Heart left ventricle (tissue), 16 donors: ENCODE measurements at regions not wholly inside any gene's neighbourhood (a gene's known extent, or its start where the extent isn't known, plus 50 kb on each side); places are given as distances from the start of the nearest gene placed in this dataset.

Source experiments
- ATAC-seq, 4 donors: fragments of 200-7000 bp; cut with Tn5 transposase; one replicate each; pipeline ENCODE4 v1.9.1; 2020 to 2022; ENCODE audit warnings: moderate library complexity in 4 of 4, mild to moderate bottlenecking in 3 of 4, moderate number of reproducible peaks in 1 of 4
- DNase-seq, 5 donors: peaks; one replicate each; pipeline ENCODE4 v3.0.0-alpha.2; 2020
- H3K27ac ChIP-seq, 12 donors: fragments of 200-600 bp; sonication (generic) in 4 of 12; one replicate each; pipeline versions ENCODE4 v1.5.0 to v1.8.0; 2016 to 2022; ENCODE audit warnings: mild to moderate bottlenecking in 2 of 12
- H3K27me3 ChIP-seq, 9 donors: fragments of 200-600 bp; sonication (generic) in 2 of 9; one replicate each; pipeline versions ENCODE4 v1.5.1 to v1.8.0; 2016 to 2022; ENCODE audit warnings: mild to moderate bottlenecking in 3 of 9
- H3K36me3 ChIP-seq, 9 donors: fragments of 200-600 bp; sonication (generic) in 2 of 9; one replicate each; pipeline versions ENCODE4 v1.5.0 to v1.8.0; 2018 to 2022; ENCODE audit warnings: mild to moderate bottlenecking in 2 of 9
- H3K4me1 ChIP-seq, 12 donors: fragments of 200-600 bp; sonication (generic) in 4 of 12; one replicate each; pipeline versions ENCODE4 v1.5.0 to v1.8.0; 2016 to 2022; ENCODE audit warnings: mild to moderate bottlenecking in 3 of 12
- H3K4me3 ChIP-seq, 12 donors: fragments of 200-600 bp; sonication (generic) in 4 of 12; one replicate each; pipeline versions ENCODE4 v1.5.0 to v1.8.0; 2017 to 2022; ENCODE audit warnings: mild to moderate bottlenecking in 9 of 12, moderate library complexity in 4 of 12
- H3K9me3 ChIP-seq, 12 donors: fragments of 200-600 bp; sonication (generic) in 4 of 12; one replicate each; pipeline versions ENCODE4 v1.5.0 to v1.8.0; 2016 to 2022; ENCODE audit warnings: mild to moderate bottlenecking in 1 of 12
- CTCF ChIP-seq, 12 donors: fragments of 200-600 bp; sonication (generic) in 4 of 12; IDR thresholded peaks; one replicate each; pipeline versions ENCODE4 v1.5.0 to v1.8.0; 2018 to 2022; ENCODE audit warnings: antibody characterized with exemption in 12 of 12, mild to moderate bottlenecking in 5 of 12
- POLR2A ChIP-seq, 2 donors: fragments of 450-650 bp; IDR thresholded peaks; one replicate each; pipeline ENCODE4 v1.6.1; 2017; ENCODE audit warnings: antibody characterized with exemption in 2 of 2, mild to moderate bottlenecking in 2 of 2, moderate library complexity in 2 of 2
- WGBS, 4 donors: extraction: QIAGEN DNeasy Blood & Tissue Kit in 2 of 4; methylation state at CpG; one replicate each; pipeline versions ENCODE4 v1.1.5 to v1.1.7; 2013 to 2018; 5-methylcytosine and 5-hydroxymethylcytosine counted together
- intact Hi-C, 10 donors: fragments of 100-400 bp; cut with DNase I; formaldehyde crosslinking; loops; one replicate each; pipeline versions ENCODE4 v1.11.1 to v1.14.2; 2022
- donor health status: ischemic (EF 13 %, LVEDD 7.1; RV severe dilation, severe dysfunction).
- donor health status: healthy with polysubstance abuse.
- donor health status: DM: no; HTN: yes; CAD: no.
- donor health status: DM: no; HTN: no; CAD: no.
- donor health status: ischemic (EF 25% LVEDD 6.9; RV normal size, moderate dysfunction).
- donor health status: ischemic (EF 25% LVEDD 5.7; RV mildly dilated, moderate dysfunction).
- donor health status: healthy.
- donor health status: DM: yes; HTN: yes; CAD: no.
- donor health status: ischemic (EF 35%, LVEDD 5.7; RV mildly dilated, moderate dysfunction).
- donor health status: nonischemic (EF 11% LVEDD 7.7; RV severe dilation, severe dysfunction).
- donor health status: DM: yes; HTN: yes; CAD: no.
- donor health status: PGD.
- donor health status: ischemic (EF 29% LVEDD 5.4; RV normal size, mild dysfunction).
- donor health status: nonischemic (EF 23%, LVEDD 6.1; RV moderate dilation, normal function).

DNA sequence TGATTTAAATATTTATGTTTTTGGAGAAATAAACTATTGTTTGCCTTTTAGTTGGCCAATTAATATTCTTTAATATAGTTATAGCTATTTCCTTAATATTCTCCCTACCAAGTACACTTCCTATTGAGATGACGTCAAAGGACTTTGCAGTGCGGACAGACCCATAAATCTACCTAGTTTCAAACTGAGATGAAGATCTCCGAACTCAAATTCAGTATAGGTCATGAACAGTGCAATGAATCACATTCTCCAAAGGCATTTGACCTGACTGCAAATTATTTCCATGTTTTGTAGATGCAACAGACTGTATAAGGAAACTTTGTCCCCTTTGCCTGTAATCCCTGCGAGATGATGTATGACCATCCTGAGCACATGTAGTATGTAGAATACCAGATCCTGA is 342.6 kb upstream of the FIGN start:
- WGBS, 4 donors = 86 to 89% (median 88%) methylated on average over 4 of the region's 4 CpGs
- Histone ChIP-seq H3K9me3 (peaks cover 0 to 6% (median 0%) of the 10 kb centered on the region in 12 donors), H3K4me3 (no peak overlapping the region), H3K4me1 (no peaks in the 10 kb centered on the region), H3K36me3 (no peaks in the 10 kb centered on the region), H3K27ac (no peak overlapping the region), H3K27me3 (no peaks in the 10 kb centered on the region)
- intact Hi-C loops = no loop called here
- TF ChIP-seq POLR2A (IDR thresholded peaks at IDR 0.05) = no peak
- TF ChIP-seq CTCF (IDR thresholded peaks at IDR 0.05) = no peak
- ATAC-seq (no peak), DNase-seq (no peak)

DNA sequence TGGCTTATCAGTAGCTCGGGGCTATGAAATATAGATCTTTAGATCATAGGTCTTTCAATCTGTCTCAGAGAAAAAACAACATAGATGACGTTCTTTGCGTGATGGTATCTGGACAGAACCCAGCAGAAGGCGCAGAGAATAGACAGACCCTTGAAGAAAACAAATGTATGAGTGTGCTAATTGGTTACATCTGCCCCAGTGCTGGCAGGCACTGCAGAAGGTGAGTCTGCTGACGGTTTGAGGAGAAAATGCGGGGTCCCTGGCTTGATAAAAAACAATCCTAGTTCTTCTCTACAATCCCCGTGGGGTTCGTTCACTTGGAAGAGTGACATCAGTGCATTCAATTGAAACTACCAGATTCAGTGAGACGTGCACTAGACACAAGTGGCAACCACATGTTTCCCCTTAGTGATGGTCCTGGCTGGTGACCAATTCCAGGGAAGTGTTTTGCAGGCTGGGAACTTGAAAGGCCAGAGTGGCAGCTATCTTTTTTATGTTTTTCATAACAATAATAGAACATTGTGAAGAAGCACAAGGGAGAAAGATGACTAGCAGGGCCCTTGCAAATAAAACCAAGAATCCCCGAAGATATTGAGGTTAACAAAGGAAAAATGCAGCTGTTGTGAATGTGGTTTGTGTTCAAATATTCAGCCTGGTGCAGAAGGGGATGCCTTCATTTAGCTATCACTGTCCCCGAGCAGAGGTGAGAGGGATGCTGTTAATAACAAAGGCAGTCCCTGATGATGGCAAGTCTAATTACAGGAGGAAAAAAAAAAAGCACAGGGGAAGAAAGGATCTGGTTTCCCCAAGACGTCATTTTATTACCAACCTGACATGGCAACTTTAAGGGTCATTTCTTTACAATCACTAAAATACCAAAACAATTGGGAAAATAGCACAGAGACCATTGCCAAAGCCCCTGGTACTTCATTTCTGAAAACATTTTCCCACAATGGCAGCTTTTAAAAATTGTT is 337.6 kb upstream of the FIGN start:
- no peak for DNase-seq
- no peak for TF ChIP-seq CTCF (IDR thresholded peaks at IDR 0.05)
- TF ChIP-seq POLR2A (IDR thresholded peaks at IDR 0.05) = no peak
- no peak for ATAC-seq
- Histone ChIP-seq H3K36me3 (no peaks in the 10 kb centered on the region), H3K27me3 (no peaks in the 10 kb centered on the region), H3K9me3 (peaks cover 0 to 6% (median 0%) of the 10 kb centered on the region in 12 donors), H3K4me3 (no peak overlapping the region), H3K4me1 (no peaks in the 10 kb centered on the region), H3K27ac (no peak overlapping the region)
- intact Hi-C loops = no loop called here
- 49 to 54% (median 51%) methylated on average over 12 of the region's 12 CpGs for WGBS, 4 donors

DNA sequence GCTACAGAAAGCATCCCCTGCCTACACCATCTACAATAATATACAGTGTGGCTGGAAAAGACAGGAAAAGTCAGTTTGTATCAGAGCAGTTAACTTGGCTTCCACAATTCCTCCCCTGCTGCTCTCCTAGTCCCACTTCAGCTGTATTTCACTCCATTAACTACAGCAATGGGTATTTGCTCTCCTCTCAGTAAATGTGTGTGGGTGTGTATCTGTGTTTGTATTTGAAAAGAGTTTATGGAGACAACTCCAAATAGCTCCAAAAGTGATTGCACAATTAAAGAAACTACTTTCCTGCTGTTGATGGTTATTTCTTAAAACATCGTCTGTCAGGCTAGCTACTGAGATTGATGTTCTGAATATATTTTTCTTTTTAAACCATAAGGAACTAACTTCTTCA is 333.7 kb upstream of the FIGN start:
- WGBS, 4 donors = 71 to 78% (median 76%) methylated on average over 1 of the region's 1 CpG
- H3K36me3 ChIP-seq = no peaks in the 10 kb centered on the region
- intact Hi-C loops = loop anchor here in 5 of 10 donors (10.0 kb wide), 5 partner anchors 335 to 885 kb away; partner anchors contain the start of gene FIGN (in 1 of the 5)
- DNase-seq (no peak), ATAC-seq (peak in 1 of 4 donors; percentile 50)
- TF ChIP-seq POLR2A (IDR thresholded peaks at IDR 0.05) = no peak
- no peak for TF ChIP-seq CTCF (IDR thresholded peaks at IDR 0.05)
- no peaks in the 10 kb centered on the region for H3K9me3 ChIP-seq
- H3K27me3 ChIP-seq = no peaks in the 10 kb centered on the region
- H3K27ac ChIP-seq = no peak overlapping the region
- H3K4me1 ChIP-seq = no peaks in the 10 kb centered on the region
- H3K4me3 ChIP-seq = no peak overlapping the region

GRCh38 chr2:164068063-164068462 is 332.3 kb upstream of the FIGN start:
- no peak for ATAC-seq
- no peaks in the 10 kb centered on the region for H3K27me3 ChIP-seq
- no peaks in the 10 kb centered on the region for H3K4me1 ChIP-seq
- H3K36me3 ChIP-seq = no peaks in the 10 kb centered on the region
- intact Hi-C loops = loop anchor here in 5 of 10 donors (10.0 kb wide), 5 partner anchors 333 to 883 kb away; partner anchors contain the start of gene FIGN (in 1 of the 5)
- TF ChIP-seq POLR2A (IDR thresholded peaks at IDR 0.05) (no peak), CTCF (IDR thresholded peaks at IDR 0.05) (no peak)
- no peak for DNase-seq
- H3K9me3 ChIP-seq = no peaks in the 10 kb centered on the region
- no peak overlapping the region for H3K4me3 ChIP-seq
- H3K27ac ChIP-seq = no peak overlapping the region
